IPS-NIHi7 (cell line): ENCODE measurements at regions not wholly inside any gene's neighbourhood (a gene's known extent, or its start where the extent isn't known, plus 50 kb on each side); places are given as distances from the start of the nearest gene placed in this dataset.

Experiments used
- DNase-seq: peaks from one replicate; pipeline ENCODE4 v3.0.0; 2012; ENCODE audit warnings: mixed read lengths; ENCODE audit errors: extremely low spot score

- no peak for DNase-seq
Measured at GRCh38 chr1:87718241-87718950, 389.7 kb downstream of the LMO4 start.

- no peak for DNase-seq
Measured at GRCh38 chr1:87719658-87720057, 391.0 kb downstream of the LMO4 start.

GRCh38 chr1:87720561-87720960 lies 391.9 kb downstream of the LMO4 start:
- no peak for DNase-seq

- peak; percentile 30 for DNase-seq
Measured at GRCh38 chr1:87723193-87723592, 394.5 kb downstream of the LMO4 start.

GRCh38 chr1:87728169-87728568 lies 399.5 kb downstream of the LMO4 start:
- no peak for DNase-seq

- no peak for DNase-seq
Measured at GRCh38 chr1:87730274-87731216, 401.9 kb downstream of the LMO4 start.

- DNase-seq = no peak
Measured at GRCh38 chr1:87733386-87733785, 404.7 kb downstream of the LMO4 start.

GRCh38 chr1:87735750-87736149 lies 407.1 kb downstream of the LMO4 start:
- DNase-seq = no peak

GRCh38 chr1:87739141-87739540 lies 410.5 kb downstream of the LMO4 start:
- no peak for DNase-seq

GRCh38 chr1:87739704-87740103 lies 411.0 kb downstream of the LMO4 start:
- DNase-seq = no peak

GRCh38 chr1:87743256-87743655 lies 414.6 kb downstream of the LMO4 start:
- no peak for DNase-seq

GRCh38 chr1:87744056-87744455 lies 415.4 kb downstream of the LMO4 start:
- DNase-seq = no peak

- no peak for DNase-seq
Measured at GRCh38 chr1:87744763-87745162, 416.1 kb downstream of the LMO4 start.

- DNase-seq = no peak
Measured at GRCh38 chr1:87753366-87753765, 424.7 kb downstream of the LMO4 start.

- DNase-seq = no peak
Measured at GRCh38 chr1:87754139-87754538, 425.5 kb downstream of the LMO4 start.

GRCh38 chr1:87757676-87758075 lies 429.0 kb downstream of the LMO4 start:
- DNase-seq = no peak

- no peak for DNase-seq
Measured at GRCh38 chr1:87759421-87760087, 430.9 kb downstream of the LMO4 start.

- DNase-seq = no peak
Measured at GRCh38 chr1:87760155-87760554, 431.5 kb downstream of the LMO4 start.

- no peak for DNase-seq
Measured at GRCh38 chr1:87760654-87761053, 432.0 kb downstream of the LMO4 start.

GRCh38 chr1:87763483-87763882 lies 434.8 kb downstream of the LMO4 start:
- DNase-seq = no peak

- no peak for DNase-seq
Measured at GRCh38 chr1:87765057-87765680, 436.5 kb downstream of the LMO4 start.

GRCh38 chr1:87765681-87766070 lies 437.0 kb downstream of the LMO4 start:
- no peak for DNase-seq
